ENCODE measurements at regions not wholly inside any gene's neighbourhood (a gene's known extent, or its start where the extent isn't known, plus 50 kb on each side); places are given as distances from the start of the nearest gene placed in this dataset.

- Histone ChIP-seq H3K27ac (no peak overlapping the region), H3K4me3 (no peak overlapping the region), H3K27me3 (no peaks in the 10 kb centered on the region), H3K4me1 (no peaks in the 10 kb centered on the region), H3K9me3 (no peaks in the 10 kb centered on the region), H3K36me3 (peaks cover 67% of the 10 kb centered on the region)
- no peak for DNase-seq (ENCODE audit: low spot score in 2 of 2)
- WGBS: 88% methylated on average over 9 of the region's 9 CpGs
- no peak for TF ChIP-seq POLR2A (IDR thresholded peaks at IDR 0.05)
- TF ChIP-seq CTCF (IDR thresholded peaks at IDR 0.05): no peak
- no peak for TF ChIP-seq POLR2AphosphoS5 (IDR thresholded peaks at IDR 0.05)
- TF ChIP-seq EP300 (IDR thresholded peaks at IDR 0.05): no peak
Observed at GRCh38 chr6:144548536-144548935, 263.4 kb downstream of the UTRN start.

GRCh38 chr6:144549837-144550747 lies 265.0 kb downstream of the UTRN start:
- no peaks in the 10 kb centered on the region for H3K9me3 ChIP-seq
- DNase-seq (ENCODE audit: low spot score in 2 of 2): no peak
- TF ChIP-seq POLR2A (IDR thresholded peaks at IDR 0.05) (no peak), EP300 (IDR thresholded peaks at IDR 0.05) (no peak), POLR2AphosphoS5 (IDR thresholded peaks at IDR 0.05) (no peak), CTCF (IDR thresholded peaks at IDR 0.05) (no peak)
- no peak overlapping the region for H3K27ac ChIP-seq
- WGBS: 90% methylated on average over 5 of the region's 5 CpGs
- H3K27me3 ChIP-seq: no peaks in the 10 kb centered on the region
- no peaks in the 10 kb centered on the region for H3K4me1 ChIP-seq
- H3K36me3 ChIP-seq: peaks cover 67% of the 10 kb centered on the region
- H3K4me3 ChIP-seq: no peak overlapping the region

- no peaks in the 10 kb centered on the region for H3K4me1 ChIP-seq
- H3K36me3 ChIP-seq: peaks cover 64% of the 10 kb centered on the region
- no peaks in the 10 kb centered on the region for H3K27me3 ChIP-seq
- H3K4me3 ChIP-seq: no peak overlapping the region
- H3K9me3 ChIP-seq: no peaks in the 10 kb centered on the region
- no peak overlapping the region for H3K27ac ChIP-seq
- TF ChIP-seq CTCF (IDR thresholded peaks at IDR 0.05): no peak
- 90% methylated on average over 1 of the region's 1 CpG for WGBS
- no peak for DNase-seq (ENCODE audit: low spot score in 2 of 2)
Observed at GRCh38 chr6:144551339-144551738, 266.2 kb downstream of the UTRN start.

GRCh38 chr6:144555066-144555465 lies 269.9 kb downstream of the UTRN start:
- peaks cover 67% of the 10 kb centered on the region for H3K36me3 ChIP-seq
- H3K27ac ChIP-seq: no peak overlapping the region
- TF ChIP-seq POLR2A (IDR thresholded peaks at IDR 0.05): no peak
- TF ChIP-seq POLR2AphosphoS5 (IDR thresholded peaks at IDR 0.05): no peak
- TF ChIP-seq CTCF (IDR thresholded peaks at IDR 0.05): no peak
- TF ChIP-seq EP300 (IDR thresholded peaks at IDR 0.05): no peak
- H3K4me1 ChIP-seq: no peaks in the 10 kb centered on the region
- WGBS: 88% methylated on average over 1 of the region's 1 CpG
- H3K9me3 ChIP-seq: no peaks in the 10 kb centered on the region
- DNase-seq (ENCODE audit: low spot score in 2 of 2): no peak
- H3K27me3 ChIP-seq: no peaks in the 10 kb centered on the region
- no peak overlapping the region for H3K4me3 ChIP-seq

- no peak for TF ChIP-seq CTCF (IDR thresholded peaks at IDR 0.05)
- TF ChIP-seq EP300 (IDR thresholded peaks at IDR 0.05): no peak
- TF ChIP-seq POLR2A (IDR thresholded peaks at IDR 0.05): no peak
- no peak for TF ChIP-seq POLR2AphosphoS5 (IDR thresholded peaks at IDR 0.05)
- Histone ChIP-seq H3K36me3 (peaks cover 34% of the 10 kb centered on the region), H3K9me3 (no peaks in the 10 kb centered on the region), H3K4me3 (no peak overlapping the region), H3K4me1 (no peaks in the 10 kb centered on the region), H3K27ac (no peak overlapping the region), H3K27me3 (no peaks in the 10 kb centered on the region)
- WGBS: 60% methylated on average over 8 of the region's 8 CpGs
- no peak for DNase-seq (ENCODE audit: low spot score in 2 of 2)
Observed at GRCh38 chr6:144559865-144560593, 274.9 kb downstream of the UTRN start.

Data from suprapubic skin (tissue), 4 donors.